ENCODE measurements at regions not wholly inside any gene's neighbourhood (a gene's known extent, or its start where the extent isn't known, plus 50 kb on each side); places are given as distances from the start of the nearest gene placed in this dataset.
"Not testable (repeated sequence)": the region's sequence is repeated elsewhere in the genome, so short reads cannot be mapped to it uniquely, and the experiment has no call there.

- no peak for TF ChIP-seq CTCF (IDR thresholded peaks at IDR 0.05; ENCODE audit: low read depth, low read length, missing control alignments)
- no peak for DNase-seq (ENCODE audit: low read depth)
- no peak overlapping the region for H3K4me3 ChIP-seq (ENCODE audit: low read depth, low read length)
Observed at GRCh38 chr2:184041077-184041476, 557.3 kb upstream of the ZNF804A start.

- DNase-seq (ENCODE audit: low read depth): no peak
- TF ChIP-seq CTCF (IDR thresholded peaks at IDR 0.05; ENCODE audit: low read depth, low read length, missing control alignments): no peak
- no peak overlapping the region for H3K4me3 ChIP-seq (ENCODE audit: low read depth, low read length)
Observed at GRCh38 chr2:184041777-184042176, 556.6 kb upstream of the ZNF804A start.

- no peak for TF ChIP-seq CTCF (IDR thresholded peaks at IDR 0.05; ENCODE audit: low read depth, low read length, missing control alignments)
- DNase-seq (ENCODE audit: low read depth): no peak
- H3K4me3 ChIP-seq (ENCODE audit: low read depth, low read length): no peak overlapping the region
Observed at GRCh38 chr2:184047536-184047935, 550.8 kb upstream of the ZNF804A start.

- no peak overlapping the region for H3K4me3 ChIP-seq (ENCODE audit: low read depth, low read length)
- no peak for TF ChIP-seq CTCF (IDR thresholded peaks at IDR 0.05; ENCODE audit: low read depth, low read length, missing control alignments)
- DNase-seq (ENCODE audit: low read depth): no peak
Observed at GRCh38 chr2:184049566-184049965, 548.8 kb upstream of the ZNF804A start.

GRCh38 chr2:184053326-184053725 lies 545.0 kb upstream of the ZNF804A start:
- no peak for DNase-seq (ENCODE audit: low read depth)
- TF ChIP-seq CTCF (IDR thresholded peaks at IDR 0.05; ENCODE audit: low read depth, low read length, missing control alignments): no peak
- H3K4me3 ChIP-seq (ENCODE audit: low read depth, low read length): no peak overlapping the region

- not testable (repeated sequence) for H3K4me3 ChIP-seq (ENCODE audit: low read depth, low read length); DNase-seq (ENCODE audit: low read depth)
Observed at GRCh38 chr2:184054419-184054818, 543.9 kb upstream of the ZNF804A start.

GRCh38 chr2:184057910-184058309 lies 540.4 kb upstream of the ZNF804A start:
- DNase-seq (ENCODE audit: low read depth): no peak
- TF ChIP-seq CTCF (IDR thresholded peaks at IDR 0.05; ENCODE audit: low read depth, low read length, missing control alignments): no peak
- H3K4me3 ChIP-seq (ENCODE audit: low read depth, low read length): no peak overlapping the region

GRCh38 chr2:184060268-184060667 lies 538.1 kb upstream of the ZNF804A start:
- DNase-seq (ENCODE audit: low read depth); H3K4me3 ChIP-seq (ENCODE audit: low read depth, low read length): not testable (repeated sequence)
